CD4-positive, alpha-beta T cell treated with Interleukin-12 subunit alpha and Interleukin-12 subunit beta, for 1 hour (primary cell): ENCODE measurements at regions not wholly inside any gene's neighbourhood (a gene's known extent, or its start where the extent isn't known, plus 50 kb on each side); places are given as distances from the start of the nearest gene placed in this dataset.
"Not testable (repeated sequence)": the region's sequence is repeated elsewhere in the genome, so short reads cannot be mapped to it uniquely, and the experiment has no call there.

Experiments
- DNase-seq: peaks from one replicate; pipeline ENCODE4 v3.0.0-alpha.2; 2020

DNA sequence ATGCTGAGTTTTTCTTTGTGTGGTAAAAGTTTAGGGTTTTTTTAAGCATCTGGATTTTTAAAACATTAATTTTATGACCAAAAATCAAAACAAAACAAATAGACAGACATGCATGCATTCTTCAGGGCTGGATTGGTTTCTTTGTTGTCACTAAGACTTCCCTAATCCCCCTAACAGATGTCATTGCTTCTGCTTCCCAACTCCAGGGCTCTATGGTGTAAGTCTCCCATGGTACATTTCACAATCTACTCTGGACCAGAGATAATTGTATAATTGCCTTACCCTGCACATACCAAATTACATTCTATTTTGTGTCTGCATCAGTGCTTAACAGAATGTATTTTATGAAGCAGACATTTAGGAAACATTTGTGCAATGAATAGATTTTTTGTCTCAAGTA lies 529.1 kb upstream of the SMIM31 start:
- no peak for DNase-seq

DNA sequence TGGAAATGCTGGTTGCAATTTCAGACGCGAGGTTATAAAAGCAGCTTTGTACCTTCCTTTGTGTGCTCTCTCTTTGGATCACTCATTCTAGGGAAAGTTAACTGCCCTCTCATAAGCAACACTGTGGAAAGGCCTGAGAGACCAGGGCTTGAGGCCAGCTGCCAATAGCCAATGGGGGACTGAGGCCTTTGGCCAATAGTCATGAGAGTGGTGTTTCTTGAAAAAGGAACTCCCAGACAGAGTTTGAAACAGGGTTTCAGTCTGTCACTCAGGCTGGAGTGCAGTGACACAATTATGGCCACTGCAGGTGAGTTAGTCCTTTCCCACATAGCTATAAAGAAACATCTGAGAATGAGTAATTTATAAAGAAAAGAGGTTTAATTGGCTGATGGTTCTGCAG lies 524.7 kb upstream of the SMIM31 start:
- DNase-seq = no peak

DNA sequence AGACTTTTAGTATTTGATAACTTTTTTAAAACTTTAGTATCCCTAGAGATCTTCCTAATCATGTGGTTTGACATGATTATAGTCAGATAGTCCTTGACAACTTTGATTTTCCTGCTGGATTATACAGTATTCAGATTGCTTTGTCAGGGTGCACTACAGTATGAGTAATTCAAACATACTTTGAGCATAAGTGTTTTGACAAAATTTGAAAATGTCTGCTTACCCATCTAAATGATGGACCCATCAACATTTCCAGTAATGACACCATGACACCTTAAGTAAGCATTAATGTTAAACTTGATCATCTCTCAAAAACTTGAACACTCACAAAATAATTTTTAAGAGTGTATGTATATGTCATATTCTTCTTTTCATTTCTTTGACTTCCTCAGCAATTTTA lies 514.5 kb upstream of the SMIM31 start:
- DNase-seq = no peak

DNA sequence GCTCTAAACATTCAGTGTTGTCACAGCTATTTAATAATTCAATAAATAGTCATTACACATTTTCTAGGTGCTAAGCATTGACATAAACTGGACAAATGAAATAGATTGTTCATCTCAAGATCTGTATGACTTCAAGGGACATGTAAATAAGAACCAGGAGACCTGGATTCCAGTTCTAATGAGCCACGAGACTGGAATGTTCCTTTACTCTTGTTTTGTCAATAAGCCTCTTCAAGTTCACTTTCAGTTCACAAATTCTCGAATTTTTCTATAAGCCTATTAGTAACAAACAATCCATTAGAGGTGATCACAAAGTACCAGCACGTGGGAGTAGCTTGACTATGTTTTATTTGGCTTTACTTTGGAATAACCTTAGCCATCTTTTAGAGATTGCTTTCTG lies 514.0 kb upstream of the SMIM31 start:
- no peak for DNase-seq

DNA sequence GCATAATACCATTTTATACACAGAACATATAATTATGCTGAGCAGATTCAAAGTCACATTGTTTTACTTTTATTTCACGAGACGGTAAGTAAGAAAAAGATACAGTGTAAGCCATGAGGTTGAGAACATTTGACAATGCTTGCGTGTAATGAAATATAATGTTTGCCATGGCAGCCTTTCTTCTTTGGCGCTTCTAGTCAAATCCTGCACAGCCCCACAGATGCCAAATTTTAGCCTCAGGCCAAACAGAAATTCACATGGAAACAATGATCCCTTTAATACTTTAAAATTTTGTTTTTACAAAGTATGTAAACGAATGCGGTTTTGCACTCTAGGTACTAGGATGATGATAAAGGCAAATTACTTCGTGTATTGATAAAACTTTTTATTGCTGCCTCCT lies 502.7 kb upstream of the SMIM31 start:
- DNase-seq = no peak

DNA sequence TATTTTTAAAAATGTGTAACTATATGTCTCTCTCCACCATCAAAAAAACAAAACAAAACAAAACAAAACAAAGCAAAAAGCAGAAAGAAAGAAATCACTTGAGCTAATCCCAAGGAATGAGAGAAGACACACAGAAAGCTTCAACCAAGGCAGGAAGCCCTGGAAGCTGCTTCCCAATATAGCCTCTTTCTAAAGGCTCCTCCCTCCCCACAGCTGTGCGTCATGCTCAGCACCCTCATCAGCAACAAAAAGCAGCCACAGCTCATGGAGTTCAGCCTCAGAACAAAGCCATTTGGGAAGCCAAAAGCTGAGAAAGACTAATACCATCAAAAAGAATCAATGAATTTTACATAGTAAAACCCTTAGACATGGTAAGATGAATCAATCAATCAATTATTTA lies 501.6 kb upstream of the SMIM31 start:
- no peak for DNase-seq

DNA sequence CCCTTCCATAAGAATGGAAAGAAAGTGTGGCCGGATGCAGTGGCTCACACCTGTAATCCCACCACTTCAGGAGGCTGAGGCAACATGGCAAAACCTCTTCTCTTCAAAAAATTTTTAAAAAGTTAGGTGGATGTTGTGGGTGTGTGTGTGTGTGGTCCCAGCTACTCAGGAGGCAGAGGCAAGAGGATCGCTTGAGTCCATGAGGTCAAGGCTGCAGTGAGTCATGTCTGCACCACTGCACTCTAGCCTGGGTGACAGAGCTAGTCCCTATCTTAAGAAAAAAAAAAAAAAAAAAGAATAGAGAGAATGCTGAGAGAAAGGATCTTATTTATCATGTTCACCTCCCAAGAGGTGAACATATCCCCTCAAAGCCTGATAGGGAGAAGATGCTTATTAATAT lies 492.1 kb upstream of the SMIM31 start:
- no peak for DNase-seq

DNA sequence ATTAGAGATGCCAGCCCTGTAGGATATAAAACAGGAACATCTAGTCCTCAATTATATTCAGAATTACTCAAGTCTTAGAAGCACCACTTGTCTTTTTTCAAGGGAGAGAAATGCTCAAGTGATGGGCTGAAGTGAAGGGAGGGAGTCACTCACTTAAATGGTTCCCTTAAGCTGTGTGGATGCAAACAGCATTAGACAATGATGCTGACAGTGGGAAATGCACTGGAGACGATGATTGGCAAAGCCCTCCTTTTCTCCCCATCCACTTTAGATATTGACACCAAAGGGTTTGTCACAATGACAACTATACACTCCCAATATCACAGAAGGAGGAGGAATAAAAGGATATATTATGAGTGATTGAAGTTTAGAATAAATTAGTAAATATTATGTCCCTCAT lies 491.4 kb upstream of the SMIM31 start:
- not testable (repeated sequence) for DNase-seq

DNA sequence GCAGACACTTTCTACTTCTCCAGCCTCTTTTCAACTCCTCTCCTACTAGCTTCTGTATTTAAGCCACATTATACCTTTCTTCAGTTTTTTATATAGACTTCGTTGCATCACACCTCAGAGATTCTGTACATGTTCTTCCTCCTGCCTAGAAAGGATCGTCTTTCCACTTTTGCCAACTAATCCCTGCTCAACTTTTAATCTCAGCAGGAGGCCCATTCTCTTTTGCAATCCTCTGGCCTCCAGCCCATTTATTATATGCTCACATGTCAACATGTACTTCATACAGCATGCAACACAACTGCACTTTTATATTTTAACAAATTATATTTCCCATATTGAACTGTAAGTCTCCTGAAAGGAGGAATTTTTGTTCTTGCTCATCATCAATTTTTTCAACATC lies 476.5 kb upstream of the SMIM31 start:
- not testable (repeated sequence) for DNase-seq

DNA sequence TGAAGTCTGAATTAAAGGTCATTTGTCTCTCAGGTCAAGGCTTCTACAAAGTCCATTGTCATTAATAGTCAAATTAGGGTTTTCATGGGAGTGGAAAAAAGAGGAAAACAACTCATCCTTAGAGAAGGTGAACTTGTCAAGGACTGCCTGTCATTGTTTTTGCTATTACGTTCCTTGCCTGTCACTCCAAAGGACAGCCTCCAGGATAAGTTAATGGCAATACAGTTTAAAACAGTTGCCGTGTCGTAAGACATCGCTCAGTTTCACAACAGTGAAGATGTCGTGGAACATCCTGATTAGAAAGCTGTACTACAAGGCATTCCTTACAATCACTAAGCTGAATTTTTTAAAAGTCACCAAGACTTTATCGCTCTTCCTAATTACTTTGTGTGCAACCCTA lies 466.8 kb upstream of the SMIM31 start:
- DNase-seq = no peak

DNA sequence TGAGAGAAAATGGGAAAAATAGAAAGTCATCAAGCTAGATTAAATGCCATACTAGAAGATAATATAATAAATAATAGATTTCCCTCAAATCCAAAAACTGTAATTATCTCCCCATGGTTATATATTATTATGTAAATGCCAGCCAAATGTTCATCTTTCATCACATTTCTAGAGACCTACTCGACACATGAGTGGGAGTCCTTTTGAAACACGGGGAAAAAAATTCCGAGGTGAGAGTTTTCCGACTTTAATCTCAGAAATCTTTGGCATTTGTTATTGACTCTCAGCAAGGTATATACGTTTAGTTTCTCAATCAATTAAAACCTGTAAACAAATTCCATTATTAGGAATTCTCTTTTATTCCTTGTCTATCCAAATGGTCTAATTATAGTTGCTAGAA lies 465.4 kb upstream of the SMIM31 start:
- DNase-seq = no peak

DNA sequence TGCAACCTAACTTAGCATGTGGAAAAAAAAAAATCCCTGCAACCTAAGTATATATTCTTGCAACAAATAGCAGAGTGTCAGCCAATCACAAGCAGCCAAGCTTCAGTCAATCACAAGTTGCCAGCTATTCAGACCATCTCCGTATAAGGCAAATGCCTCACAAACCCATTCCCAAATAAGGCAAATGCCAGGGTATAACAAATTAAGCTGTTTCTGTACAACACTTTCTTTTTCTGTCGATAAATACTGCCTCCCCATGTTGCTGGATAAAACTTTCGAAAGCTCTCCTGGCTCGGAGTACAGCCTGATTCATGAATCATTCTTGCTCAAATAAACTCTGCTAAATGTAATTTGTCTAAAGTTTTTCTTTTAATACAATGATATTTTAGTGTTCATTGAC lies 460.7 kb upstream of the SMIM31 start:
- DNase-seq = no peak

DNA sequence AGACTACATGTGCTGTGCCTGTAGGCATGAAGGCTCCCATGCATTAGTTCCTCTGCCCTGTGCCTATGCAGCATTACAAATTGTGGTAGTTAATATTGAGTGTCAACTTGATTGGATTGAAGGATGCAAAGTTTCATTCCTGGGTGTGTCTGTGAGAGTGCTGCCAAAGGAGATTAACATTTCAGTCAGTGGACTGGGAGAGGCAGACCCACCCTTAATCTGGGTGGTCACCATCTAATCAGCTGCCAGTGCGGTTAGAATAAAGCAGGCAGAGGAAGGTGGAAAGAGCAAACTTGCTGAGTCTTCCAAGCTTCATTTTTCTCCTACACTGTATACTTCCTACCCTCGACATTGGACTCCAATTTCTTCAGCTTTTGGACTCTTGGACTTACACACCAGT lies 460.2 kb upstream of the SMIM31 start:
- no peak for DNase-seq

DNA sequence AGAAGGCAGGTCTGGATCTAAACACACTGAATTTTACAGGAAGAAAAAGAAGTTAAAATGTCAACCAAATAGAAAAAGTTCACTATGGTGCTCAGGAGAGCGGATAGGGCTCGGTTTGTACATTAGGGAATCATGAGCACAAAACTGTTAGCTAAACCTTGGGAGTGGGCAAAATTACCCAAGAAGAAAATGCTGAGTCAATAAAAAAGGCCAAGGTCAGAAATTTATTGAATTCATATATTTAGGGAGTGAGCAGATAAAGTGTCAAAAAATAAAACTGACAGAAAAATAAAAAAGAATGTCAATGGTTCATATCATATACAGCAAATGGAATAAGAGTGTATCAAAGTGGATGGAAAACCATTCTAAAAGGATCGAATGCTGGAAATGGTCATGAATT lies 452.5 kb upstream of the SMIM31 start:
- no peak for DNase-seq

DNA sequence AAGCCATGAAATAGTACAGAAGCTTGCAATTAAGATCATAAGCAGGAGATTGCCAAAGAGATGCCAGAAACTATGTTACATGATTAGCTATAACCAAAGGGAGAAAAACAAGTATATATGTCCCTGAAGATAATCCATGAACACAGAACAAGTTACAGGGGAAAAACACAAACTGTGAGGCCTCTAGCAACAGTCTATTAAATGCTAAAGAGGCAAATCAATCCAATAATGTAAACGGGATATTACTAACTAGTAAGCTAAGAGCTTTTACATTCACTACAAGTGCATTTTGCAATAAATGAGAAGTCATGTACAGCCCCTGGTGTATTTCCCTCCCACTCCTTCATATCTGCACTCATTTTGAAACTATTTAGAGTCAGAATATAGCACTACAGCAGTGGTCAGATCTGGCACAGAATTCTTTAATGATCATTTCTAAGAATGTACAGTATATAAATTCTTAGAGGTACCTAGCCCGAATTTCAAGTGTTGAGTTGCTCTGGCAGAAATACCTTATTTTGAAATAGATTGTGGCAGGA lies 449.8 kb upstream of the SMIM31 start:
- no peak for DNase-seq

DNA sequence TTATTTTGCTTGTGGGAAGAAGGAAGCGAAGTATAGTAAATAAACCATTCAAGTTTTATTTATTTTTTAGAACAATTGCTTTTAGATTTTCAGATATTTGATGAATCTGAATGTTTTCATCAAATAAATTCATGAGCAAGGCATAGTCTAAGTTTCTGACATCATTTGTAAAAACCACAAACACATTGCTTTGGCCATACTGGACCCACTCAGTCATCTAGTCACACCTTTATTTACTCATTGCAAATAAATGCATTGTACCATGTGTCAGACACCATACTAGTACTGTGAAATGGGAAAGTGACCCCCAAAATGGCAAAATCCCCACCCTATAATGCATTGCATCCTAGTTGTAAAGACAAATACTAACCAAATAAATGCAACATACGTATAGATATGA lies 449.1 kb upstream of the SMIM31 start:
- DNase-seq = no peak

DNA sequence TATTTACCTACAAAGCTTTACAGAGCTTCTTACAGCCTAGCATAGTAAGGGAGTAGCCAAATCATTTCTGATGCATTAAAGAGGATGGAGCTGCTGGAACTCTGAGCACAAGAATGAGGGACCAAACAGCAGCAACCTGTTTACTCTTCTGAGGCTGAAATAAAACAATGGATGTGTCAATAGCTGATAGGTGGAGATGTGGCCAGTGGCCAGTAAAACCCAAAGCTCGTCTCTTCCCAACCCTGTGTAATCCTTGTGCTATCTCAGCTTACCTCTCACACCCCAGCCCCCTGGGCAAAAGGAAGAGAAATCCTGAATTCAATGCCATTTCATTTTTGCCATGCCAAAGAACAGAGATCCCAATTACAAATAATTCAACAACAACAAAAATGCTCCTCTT lies 446.7 kb upstream of the SMIM31 start:
- no peak for DNase-seq

DNA sequence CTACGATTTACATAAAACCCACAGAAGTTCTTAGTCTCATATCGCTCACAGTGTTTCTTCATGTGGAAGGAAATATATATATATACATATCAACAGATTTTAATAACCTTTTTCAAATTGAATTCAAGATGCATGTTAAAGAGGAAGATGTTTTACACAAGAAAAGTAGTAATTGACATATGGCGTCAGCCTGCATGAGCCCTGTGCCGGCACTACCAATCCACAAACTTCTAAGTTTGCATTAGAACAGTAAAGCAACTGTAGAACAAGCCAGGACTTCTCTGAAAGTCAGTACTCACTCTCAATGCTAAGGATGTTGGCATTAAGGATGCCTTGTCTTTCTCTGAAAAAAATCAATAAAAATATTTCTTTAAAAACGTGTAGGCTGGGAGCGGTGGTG lies 441.3 kb upstream of the SMIM31 start:
- no peak for DNase-seq

DNA sequence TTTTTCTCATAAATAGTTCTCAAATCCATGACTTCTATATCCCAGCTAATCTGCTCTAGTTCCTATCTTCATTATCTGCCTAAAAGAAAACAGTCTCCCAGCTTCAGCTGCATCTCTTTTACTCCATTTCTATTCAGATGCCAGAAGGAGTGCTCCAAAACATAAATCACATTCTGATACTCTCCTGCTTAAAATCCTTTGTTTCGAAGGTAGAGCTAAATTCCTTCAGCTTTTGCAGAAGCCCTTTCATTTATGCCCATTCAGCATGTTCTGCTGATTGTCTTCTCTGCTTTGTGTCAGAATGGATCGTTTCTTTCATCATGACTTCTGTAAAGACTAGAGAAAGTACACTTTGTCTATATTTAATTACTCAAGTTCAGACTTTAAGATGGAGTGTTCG lies 440.1 kb upstream of the SMIM31 start:
- DNase-seq = no peak

DNA sequence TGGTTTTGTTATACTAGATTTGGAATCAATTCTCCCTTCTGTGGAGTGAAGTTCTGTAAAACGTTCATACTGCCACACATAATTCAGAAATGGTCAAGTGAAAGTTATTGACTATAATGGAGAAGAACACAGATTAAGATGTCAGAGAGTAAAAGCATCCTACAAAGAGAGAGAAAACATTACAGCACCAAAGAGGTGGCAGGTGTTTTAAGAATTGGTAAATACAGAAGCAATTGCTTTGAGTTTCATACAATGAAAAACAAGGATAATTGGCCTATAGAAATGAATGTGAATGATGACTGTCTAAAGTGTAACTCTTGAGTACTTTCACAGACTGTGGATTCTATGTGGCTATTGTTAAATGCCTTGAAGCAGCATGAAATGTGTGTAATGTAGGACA lies 435.6 kb upstream of the SMIM31 start:
- DNase-seq = no peak

DNA sequence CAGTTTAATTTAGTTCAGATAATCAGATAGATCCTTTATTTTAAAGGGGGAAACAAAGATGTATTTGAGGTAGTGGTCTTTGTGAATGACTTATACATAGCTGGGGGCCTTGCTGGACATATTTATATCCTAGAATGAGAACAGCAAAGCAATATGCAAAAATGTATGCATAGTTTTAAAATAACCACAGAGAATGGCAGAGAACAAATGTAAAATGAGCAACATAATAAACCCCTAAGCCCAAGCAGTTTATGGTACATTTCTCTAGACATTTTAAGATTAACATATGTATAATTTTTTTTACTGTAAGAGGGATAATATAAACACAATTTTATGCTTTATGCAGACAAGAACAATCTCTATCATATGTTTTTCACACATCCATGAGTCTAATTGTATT lies 434.2 kb upstream of the SMIM31 start:
- DNase-seq = no peak

DNA sequence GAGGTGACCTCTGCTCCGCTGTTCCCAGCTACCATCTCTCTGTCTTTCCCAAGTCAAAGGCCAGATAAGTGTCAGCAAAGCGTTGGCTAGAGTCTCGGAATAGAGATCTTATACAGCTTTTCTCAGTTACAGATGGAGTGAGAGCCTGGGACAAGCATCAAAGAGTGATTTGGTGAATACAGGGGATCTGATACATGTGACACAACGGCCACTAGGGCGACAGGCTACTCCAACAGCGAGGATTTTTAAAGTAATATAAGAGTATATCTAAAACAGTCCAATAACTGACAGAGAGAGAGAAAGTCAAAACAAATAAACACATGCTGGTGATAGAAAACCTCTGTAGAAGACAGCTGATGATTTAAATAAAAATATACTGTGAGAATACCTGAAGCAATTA lies 433.1 kb upstream of the SMIM31 start:
- no peak for DNase-seq

DNA sequence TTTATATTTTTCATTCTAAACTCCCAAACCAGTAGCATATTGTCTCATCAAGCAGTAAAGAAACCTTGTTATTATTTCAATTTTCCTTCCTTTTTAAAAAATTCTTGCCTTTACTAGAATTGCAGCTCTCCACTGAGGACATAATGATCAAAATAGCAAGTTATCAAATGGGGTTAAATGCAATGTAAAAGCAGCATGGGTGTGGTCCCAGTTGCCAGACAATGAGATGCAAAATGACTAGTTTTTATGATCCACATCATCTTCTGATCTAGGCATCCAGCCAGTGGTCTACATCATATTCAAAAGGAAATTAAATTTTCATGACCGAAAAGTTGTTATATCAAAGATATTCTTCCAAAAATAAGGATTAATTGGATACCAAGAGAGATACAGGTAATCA lies 427.9 kb upstream of the SMIM31 start:
- DNase-seq = no peak

DNA sequence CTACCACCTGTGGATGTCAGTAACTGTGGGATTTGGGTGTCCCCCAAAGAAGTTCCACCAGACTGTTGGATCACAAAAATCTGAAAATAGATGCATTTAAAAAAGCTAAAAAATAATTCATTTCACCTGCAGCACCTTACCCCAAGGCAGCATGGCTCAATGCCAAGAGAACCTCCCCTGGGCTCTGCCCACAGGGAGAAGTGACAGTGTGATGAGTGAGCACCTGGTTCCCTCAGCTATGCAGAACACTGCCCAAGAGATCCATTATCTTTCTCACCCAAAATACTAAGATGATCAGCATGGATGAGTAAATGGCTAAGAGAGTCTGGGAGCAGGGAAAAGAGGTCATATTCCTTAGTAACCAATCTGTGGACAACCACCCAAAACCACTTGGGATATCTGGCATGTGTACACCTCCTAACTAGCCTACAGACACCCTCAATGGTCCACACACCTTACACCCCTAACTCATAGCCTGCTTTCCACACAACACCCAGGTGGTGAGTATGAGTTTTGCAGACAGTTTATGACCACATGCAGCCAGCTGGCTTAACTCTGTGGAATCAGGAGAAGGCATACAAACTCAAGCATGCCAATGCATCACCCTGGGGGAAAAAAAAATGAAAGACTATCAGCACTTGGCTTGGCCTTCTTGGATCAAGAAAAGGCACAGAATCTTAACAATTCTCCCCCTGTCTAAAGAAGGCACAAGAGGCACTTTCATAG lies 416.5 kb upstream of the SMIM31 start:
- DNase-seq = no peak

DNA sequence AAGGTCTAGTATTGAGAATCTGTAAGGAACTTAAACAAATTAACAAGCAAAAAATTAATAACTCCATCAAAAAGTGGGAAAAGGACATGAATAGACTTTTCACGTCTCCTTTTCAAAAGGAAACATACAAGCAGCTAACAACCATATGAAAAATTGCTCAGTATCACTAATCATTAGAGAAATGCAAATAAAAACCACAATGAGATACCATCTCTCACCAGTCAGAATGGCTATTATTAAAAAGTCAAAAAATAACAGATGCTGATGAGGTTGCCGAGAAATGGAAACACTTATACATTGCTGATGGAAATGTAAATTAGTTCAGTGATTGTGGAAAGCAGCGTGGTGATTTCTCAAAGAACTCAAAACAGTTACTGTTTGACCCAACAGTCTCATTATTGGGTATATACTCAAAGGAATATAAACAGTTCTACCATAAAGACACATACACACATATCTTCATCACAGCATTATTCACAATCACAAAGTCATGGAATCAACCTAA lies 410.4 kb upstream of the SMIM31 start:
- no peak for DNase-seq
